Naive thymus-derived CD4-positive, alpha-beta T cell (primary cell): ENCODE measurements at regions not wholly inside any gene's neighbourhood (a gene's known extent, or its start where the extent isn't known, plus 50 kb on each side); places are given as distances from the start of the nearest gene placed in this dataset.

Experiments
- ATAC-seq: fragments of 150-1000 bp; cut with Tn5 transposase; 2 replicates; pipeline ENCODE4 v1.10.0; 2021; ENCODE audit warnings: mild to moderate bottlenecking, moderate library complexity
- CTCF ChIA-PET: fragments of 350-600 bp; sonication (Branson Sonifier 250); formaldehyde crosslinking; loops from one replicate; lab custom pipeline; 2021; ENCODE audit warnings: antibody characterized with exemption; lab: Charles Lee
- POLR2A ChIA-PET: fragments of 350-600 bp; sonication (Branson Sonifier 250); formaldehyde crosslinking; loops from one replicate; lab custom pipeline; 2021; ENCODE audit warnings: antibody characterized with exemption, inconsistent platforms; lab: Charles Lee
- DNase-seq, 9 donors: peaks; one replicate each; pipeline versions ENCODE4 v3.0.0 to v3.0.0-alpha.2; 2020 to 2022; ENCODE audit warnings: mixed read lengths in 1 of 9
- H3K27ac ChIP-seq: one replicate; pipeline ENCODE4 v1.7.0; 2013; ENCODE audit warnings: mild to moderate bottlenecking, low read depth, low read length, moderate library complexity
- H3K27me3 ChIP-seq, 2 donors: one replicate each; pipeline ENCODE4 v1.7.0; 2013; ENCODE audit warnings: low read length in 2 of 2, mild to moderate bottlenecking in 2 of 2, moderate library complexity in 2 of 2; ENCODE audit not compliant: control insufficient read depth in 2 of 2, insufficient read depth in 2 of 2
- H3K36me3 ChIP-seq, 3 experiments: 1 replicate in 2 of 3; 2 replicates in 1 of 3; pipeline ENCODE4 v1.7.0; 2013; ENCODE audit warnings: low read length in 3 of 3, mild to moderate bottlenecking in 3 of 3, moderate library complexity in 1 of 3; ENCODE audit not compliant: insufficient read depth in 3 of 3, control insufficient read depth in 2 of 3
- H3K4me1 ChIP-seq, 2 donors: one replicate each; pipeline ENCODE4 v1.7.0; 2013; ENCODE audit warnings: low read length in 2 of 2, mild to moderate bottlenecking in 2 of 2, moderate library complexity in 1 of 2; ENCODE audit not compliant: control insufficient read depth in 2 of 2, insufficient read depth in 2 of 2
- H3K4me3 ChIP-seq: 2 replicates; pipeline ENCODE4 v1.7.0; 2013; ENCODE audit warnings: mild to moderate bottlenecking, low read length
- H3K9me3 ChIP-seq, 3 experiments: 1 replicate in 2 of 3; 2 replicates in 1 of 3; pipeline ENCODE4 v1.7.0; 2013; ENCODE audit warnings: low read length in 3 of 3; ENCODE audit not compliant: control insufficient read depth in 2 of 3
- H3K27ac Mint-ChIP-seq, 9 donors: one replicate each; pipeline ENCODE4 v1.8.0; 2020 to 2022; ENCODE audit warnings: mixed read lengths in 9 of 9, mild to moderate bottlenecking in 8 of 9, moderate library complexity in 5 of 9, inconsistent platforms in 2 of 9
- H3K27me3 Mint-ChIP-seq, 5 donors: one replicate each; pipeline ENCODE4 v1.8.0; 2021 to 2022; ENCODE audit warnings: mixed read lengths in 5 of 5, mild to moderate bottlenecking in 1 of 5
- H3K36me3 Mint-ChIP-seq, 5 donors: one replicate each; pipeline ENCODE4 v1.8.0; 2020 to 2022; ENCODE audit warnings: mixed read lengths in 5 of 5, mild to moderate bottlenecking in 3 of 5, inconsistent platforms in 1 of 5
- H3K4me1 Mint-ChIP-seq, 7 donors: one replicate each; pipeline ENCODE4 v1.8.0; 2020 to 2022; ENCODE audit warnings: mixed read lengths in 7 of 7, mild to moderate bottlenecking in 3 of 7, inconsistent platforms in 1 of 7
- H3K4me3 Mint-ChIP-seq, 10 donors: one replicate each; pipeline ENCODE4 v1.8.0; 2020 to 2022; ENCODE audit warnings: mild to moderate bottlenecking in 10 of 10, mixed read lengths in 10 of 10, moderate library complexity in 6 of 10, inconsistent platforms in 2 of 10
- H3K9me3 Mint-ChIP-seq, 11 donors: one replicate each; pipeline ENCODE4 v1.8.0; 2020 to 2022; ENCODE audit warnings: mixed read lengths in 11 of 11, mild to moderate bottlenecking in 4 of 11, inconsistent platforms in 1 of 11, moderate library complexity in 1 of 11
- intact Hi-C, 2 donors: fragments of 100-400 bp; cut with micrococcal nuclease; formaldehyde crosslinking; loops; one replicate each; pipeline ENCODE4 v1.15.1; 2023

GRCh38 chr10:36491926-36492325, 633.5 kb upstream of the ANKRD30A start:
- H3K4me3 Mint-ChIP-seq, result no peak overlapping the region
- Histone ChIP-seq H3K27me3 (no peaks in the 10 kb centered on the region), H3K36me3 (no peaks in the 10 kb centered on the region), H3K9me3 (no peaks in the 10 kb centered on the region), H3K4me1 (no peaks in the 10 kb centered on the region), H3K4me3 (no peak overlapping the region), H3K27ac (no peak overlapping the region)
- intact Hi-C loops, result no loop called here
- ChIA-PET POLR2A (no interaction called here), CTCF (interaction anchor here (0.6 kb wide), 1 partner anchor 181 kb away, joined by 4 read pairs; no protein-coding TSS in a partner anchor)
- ATAC-seq (no peak), DNase-seq (no peak)
- no peaks in the 10 kb centered on the region for H3K4me1 Mint-ChIP-seq
- no peaks in the 10 kb centered on the region for H3K36me3 Mint-ChIP-seq
- no peaks in the 10 kb centered on the region for H3K27me3 Mint-ChIP-seq
- no peak overlapping the region for H3K27ac Mint-ChIP-seq
- peaks cover 0 to 8% (median 1%) of the 10 kb centered on the region in 11 donors for H3K9me3 Mint-ChIP-seq

- Mint-ChIP-seq H3K9me3 (peaks cover 0 to 8% (median 0%) of the 10 kb centered on the region in 11 donors), H3K36me3 (no peaks in the 10 kb centered on the region), H3K4me1 (no peaks in the 10 kb centered on the region), H3K27me3 (no peaks in the 10 kb centered on the region), H3K4me3 (no peak overlapping the region), H3K27ac (no peak overlapping the region)
- ATAC-seq (no peak), DNase-seq (no peak)
- Histone ChIP-seq H3K9me3 (no peaks in the 10 kb centered on the region), H3K4me3 (no peak overlapping the region), H3K27me3 (no peaks in the 10 kb centered on the region), H3K27ac (no peak overlapping the region), H3K4me1 (no peaks in the 10 kb centered on the region), H3K36me3 (no peaks in the 10 kb centered on the region)
- POLR2A ChIA-PET, result no interaction called here
- intact Hi-C loops, result no loop called here
- CTCF ChIA-PET, result no interaction called here
Measured at GRCh38 chr10:36489611-36490228, 635.7 kb upstream of the ANKRD30A start.

- ChIA-PET POLR2A (no interaction called here), CTCF (no interaction called here)
- Histone ChIP-seq H3K36me3 (no peaks in the 10 kb centered on the region), H3K27me3 (no peaks in the 10 kb centered on the region), H3K9me3 (no peaks in the 10 kb centered on the region), H3K4me1 (no peaks in the 10 kb centered on the region), H3K27ac (no peak overlapping the region), H3K4me3 (no peak overlapping the region)
- intact Hi-C loops, result no loop called here
- Mint-ChIP-seq H3K4me3 (no peak overlapping the region), H3K27me3 (no peaks in the 10 kb centered on the region), H3K27ac (no peak overlapping the region), H3K36me3 (no peaks in the 10 kb centered on the region), H3K4me1 (no peaks in the 10 kb centered on the region), H3K9me3 (peaks cover 0 to 14% (median 0%) of the 10 kb centered on the region in 11 donors)
- ATAC-seq (no peak), DNase-seq (no peak)
Measured at GRCh38 chr10:36489181-36489580, 636.2 kb upstream of the ANKRD30A start.

GRCh38 chr10:36488579-36488978, 636.8 kb upstream of the ANKRD30A start:
- CTCF ChIA-PET, result no interaction called here
- Mint-ChIP-seq H3K4me3 (no peak overlapping the region), H3K4me1 (no peaks in the 10 kb centered on the region), H3K27me3 (no peaks in the 10 kb centered on the region), H3K9me3 (peaks cover 0 to 12% (median 0%) of the 10 kb centered on the region in 11 donors), H3K36me3 (no peaks in the 10 kb centered on the region), H3K27ac (no peak overlapping the region)
- H3K4me1 ChIP-seq, result no peaks in the 10 kb centered on the region
- H3K27me3 ChIP-seq, result no peaks in the 10 kb centered on the region
- POLR2A ChIA-PET, result no interaction called here
- no peaks in the 10 kb centered on the region for H3K36me3 ChIP-seq
- H3K9me3 ChIP-seq, result no peaks in the 10 kb centered on the region
- H3K27ac ChIP-seq, result no peak overlapping the region
- ATAC-seq (no peak), DNase-seq (no peak)
- no peak overlapping the region for H3K4me3 ChIP-seq
- intact Hi-C loops, result no loop called here

GRCh38 chr10:36479073-36479472, 646.3 kb upstream of the ANKRD30A start:
- ChIA-PET CTCF (interaction anchor here (0.7 kb wide), 1 partner anchor 19 kb away, joined by 3 read pairs; no protein-coding TSS in a partner anchor), POLR2A (no interaction called here)
- Histone ChIP-seq H3K36me3 (no peaks in the 10 kb centered on the region), H3K4me3 (no peak overlapping the region), H3K9me3 (no peaks in the 10 kb centered on the region), H3K27ac (no peak overlapping the region), H3K4me1 (no peaks in the 10 kb centered on the region), H3K27me3 (no peaks in the 10 kb centered on the region)
- H3K27ac Mint-ChIP-seq, result no peak overlapping the region
- no peak overlapping the region for H3K4me3 Mint-ChIP-seq
- DNase-seq (no peak), ATAC-seq (no peak)
- no peaks in the 10 kb centered on the region for H3K4me1 Mint-ChIP-seq
- H3K36me3 Mint-ChIP-seq, result no peaks in the 10 kb centered on the region
- intact Hi-C loops, result no loop called here
- no peaks in the 10 kb centered on the region for H3K27me3 Mint-ChIP-seq
- H3K9me3 Mint-ChIP-seq, result peaks cover 0 to 12% (median 2%) of the 10 kb centered on the region in 11 donors

GRCh38 chr10:36476399-36476798, 649.0 kb upstream of the ANKRD30A start:
- POLR2A ChIA-PET, result no interaction called here
- ATAC-seq, result no peak

GRCh38 chr10:36475746-36476145, 649.7 kb upstream of the ANKRD30A start:
- Histone ChIP-seq H3K4me1 (no peaks in the 10 kb centered on the region), H3K27me3 (no peaks in the 10 kb centered on the region), H3K36me3 (no peaks in the 10 kb centered on the region), H3K4me3 (no peak overlapping the region), H3K9me3 (no peaks in the 10 kb centered on the region), H3K27ac (no peak overlapping the region)
- no peak for DNase-seq
- intact Hi-C loops, result no loop called here
- no peak for ATAC-seq
- CTCF ChIA-PET, result no interaction called here
- Mint-ChIP-seq H3K9me3 (peaks cover 0 to 6% (median 3%) of the 10 kb centered on the region in 11 donors), H3K36me3 (no peaks in the 10 kb centered on the region), H3K27ac (no peak overlapping the region), H3K27me3 (no peaks in the 10 kb centered on the region), H3K4me1 (no peaks in the 10 kb centered on the region), H3K4me3 (no peak overlapping the region)
- POLR2A ChIA-PET, result no interaction called here

More at GRCh38 chr10:36476399-36476798, 649.0 kb upstream of the ANKRD30A start:
- no peak for DNase-seq
- no peaks in the 10 kb centered on the region for H3K36me3 ChIP-seq
- Mint-ChIP-seq H3K36me3 (no peaks in the 10 kb centered on the region), H3K27ac (no peak overlapping the region), H3K4me3 (no peak overlapping the region), H3K9me3 (peaks cover 0 to 11% (median 3%) of the 10 kb centered on the region in 11 donors), H3K4me1 (no peaks in the 10 kb centered on the region), H3K27me3 (no peaks in the 10 kb centered on the region)
- CTCF ChIA-PET, result no interaction called here
- H3K9me3 ChIP-seq, result no peaks in the 10 kb centered on the region
- no peaks in the 10 kb centered on the region for H3K27me3 ChIP-seq
- H3K27ac ChIP-seq, result no peak overlapping the region
- H3K4me3 ChIP-seq, result no peak overlapping the region
- no peaks in the 10 kb centered on the region for H3K4me1 ChIP-seq
- intact Hi-C loops, result no loop called here
